ENCODE measurements at regions not wholly inside any gene's neighbourhood (a gene's known extent, or its start where the extent isn't known, plus 50 kb on each side); places are given as distances from the start of the nearest gene placed in this dataset.

- TF ChIP-seq, protein P1, sequence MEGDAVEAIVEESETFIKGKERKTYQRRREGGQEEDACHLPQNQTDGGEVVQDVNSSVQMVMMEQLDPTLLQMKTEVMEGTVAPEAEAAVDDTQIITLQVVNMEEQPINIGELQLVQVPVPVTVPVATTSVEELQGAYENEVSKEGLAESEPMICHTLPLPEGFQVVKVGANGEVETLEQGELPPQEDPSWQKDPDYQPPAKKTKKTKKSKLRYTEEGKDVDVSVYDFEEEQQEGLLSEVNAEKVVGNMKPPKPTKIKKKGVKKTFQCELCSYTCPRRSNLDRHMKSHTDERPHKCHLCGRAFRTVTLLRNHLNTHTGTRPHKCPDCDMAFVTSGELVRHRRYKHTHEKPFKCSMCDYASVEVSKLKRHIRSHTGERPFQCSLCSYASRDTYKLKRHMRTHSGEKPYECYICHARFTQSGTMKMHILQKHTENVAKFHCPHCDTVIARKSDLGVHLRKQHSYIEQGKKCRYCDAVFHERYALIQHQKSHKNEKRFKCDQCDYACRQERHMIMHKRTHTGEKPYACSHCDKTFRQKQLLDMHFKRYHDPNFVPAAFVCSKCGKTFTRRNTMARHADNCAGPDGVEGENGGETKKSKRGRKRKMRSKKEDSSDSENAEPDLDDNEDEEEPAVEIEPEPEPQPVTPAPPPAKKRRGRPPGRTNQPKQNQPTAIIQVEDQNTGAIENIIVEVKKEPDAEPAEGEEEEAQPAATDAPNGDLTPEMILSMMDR (IDR thresholded peaks at IDR 0.05) = no peak
- TF ChIP-seq POLR2A (IDR thresholded peaks at IDR 0.05) = no peak
Measured at GRCh38 chr4:123113155-123113554, 190.8 kb upstream of the NUDT6 start.

Measured in vagina (tissue), 2 donors.